HG02840 (cell line): ENCODE measurements at regions not wholly inside any gene's neighbourhood (a gene's known extent, or its start where the extent isn't known, plus 50 kb on each side); places are given as distances from the start of the nearest gene placed in this dataset.

Experiments used
- ATAC-seq: cut with Tn5 transposase; IDR thresholded peaks from one replicate; pipeline ENCODE4 v1.9.1; 2021; ENCODE audit warnings: mild to moderate bottlenecking, moderate library complexity, moderate number of reproducible peaks; ENCODE audit not compliant: unreplicated experiment, low FRiP score

GRCh38 chr14:61193476-61193875 lies 87.7 kb downstream of the TMEM30B start:
- no peak for ATAC-seq

GRCh38 chr14:61192989-61193388 lies 88.1 kb downstream of the TMEM30B start:
- no peak for ATAC-seq

DNA sequence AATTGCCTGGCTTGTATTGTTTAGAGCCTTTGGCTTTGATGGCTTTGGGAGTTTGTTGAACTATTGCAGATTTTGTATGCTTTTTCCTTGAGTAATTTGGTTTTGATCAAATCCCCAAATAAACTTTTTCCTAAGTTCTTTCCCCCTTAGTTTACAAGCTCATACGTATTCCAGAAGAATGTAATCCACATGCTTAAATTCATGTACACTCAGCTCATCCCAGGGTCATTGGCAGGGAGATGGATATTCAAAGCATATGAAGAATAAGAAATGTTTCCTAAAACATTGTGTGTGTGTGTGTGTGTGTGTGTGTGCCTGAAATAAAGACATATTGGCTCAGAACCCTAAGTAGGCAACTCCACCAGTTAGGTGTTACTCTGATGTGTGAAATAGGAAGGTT lies 89.4 kb downstream of the TMEM30B start:
- ATAC-seq, result no peak

GRCh38 chr14:61190341-61190740 lies 90.8 kb downstream of the TMEM30B start:
- no peak for ATAC-seq

GRCh38 chr14:61188978-61189808 lies 91.9 kb downstream of the TMEM30B start:
- ATAC-seq, result no peak

DNA sequence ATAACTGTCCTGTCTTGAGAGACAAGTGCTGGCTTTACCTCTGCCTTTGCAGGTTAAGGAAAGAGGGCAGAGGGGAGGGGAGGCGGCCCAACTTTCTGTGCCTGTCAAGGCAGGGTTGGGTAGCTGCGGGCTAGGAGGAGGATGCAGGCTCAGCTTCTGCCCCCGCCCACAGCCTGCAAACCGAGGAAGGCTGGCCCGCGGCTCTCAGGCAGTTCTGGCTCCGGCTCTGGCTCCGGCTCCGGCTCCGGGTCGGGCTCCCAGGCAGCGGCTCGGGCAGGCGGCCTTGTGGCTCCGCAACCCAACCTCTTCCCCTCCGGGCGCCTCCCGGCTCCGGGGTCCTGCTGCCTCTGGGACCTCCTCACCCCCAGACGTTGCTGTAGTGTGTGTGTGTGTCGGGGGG lies 92.9 kb downstream of the TMEM30B start:
- no peak for ATAC-seq

DNA sequence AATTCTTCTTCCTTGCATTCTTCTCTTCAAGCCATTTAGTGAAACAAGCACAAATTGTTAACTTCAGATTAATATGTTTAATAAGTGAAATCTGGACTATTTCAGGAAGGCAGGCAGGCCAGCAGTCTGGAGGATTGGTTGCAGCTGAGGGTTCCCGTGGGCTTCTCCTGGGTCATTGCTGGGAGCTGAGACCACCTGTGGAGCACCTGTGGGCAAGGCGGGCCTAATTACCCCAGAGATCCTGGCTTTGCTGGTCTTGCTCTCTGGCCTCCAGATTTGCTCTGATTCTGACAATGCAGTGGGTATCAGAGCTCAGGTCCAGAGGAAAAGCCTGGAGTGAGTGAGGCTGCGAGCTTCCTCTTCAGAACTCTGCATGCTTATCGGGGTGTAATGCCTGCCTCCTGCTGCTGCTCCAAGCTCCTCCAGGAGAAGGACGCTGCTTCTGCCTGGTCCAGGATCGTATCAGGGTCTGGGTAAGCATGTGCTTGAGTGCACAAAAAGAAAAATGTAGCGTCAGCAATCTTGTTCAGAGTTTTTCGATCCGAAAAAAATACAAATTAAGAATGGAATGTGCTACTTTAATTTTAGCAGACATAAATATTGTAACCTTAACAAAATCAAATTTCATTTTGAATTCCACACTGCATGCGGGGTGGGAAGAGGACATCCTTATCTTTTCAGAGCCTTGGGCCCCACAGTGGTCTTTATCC lies 93.8 kb downstream of the TMEM30B start:
- no peak for ATAC-seq

GRCh38 chr14:61186341-61187195 lies 94.6 kb downstream of the TMEM30B start:
- no peak for ATAC-seq

DNA sequence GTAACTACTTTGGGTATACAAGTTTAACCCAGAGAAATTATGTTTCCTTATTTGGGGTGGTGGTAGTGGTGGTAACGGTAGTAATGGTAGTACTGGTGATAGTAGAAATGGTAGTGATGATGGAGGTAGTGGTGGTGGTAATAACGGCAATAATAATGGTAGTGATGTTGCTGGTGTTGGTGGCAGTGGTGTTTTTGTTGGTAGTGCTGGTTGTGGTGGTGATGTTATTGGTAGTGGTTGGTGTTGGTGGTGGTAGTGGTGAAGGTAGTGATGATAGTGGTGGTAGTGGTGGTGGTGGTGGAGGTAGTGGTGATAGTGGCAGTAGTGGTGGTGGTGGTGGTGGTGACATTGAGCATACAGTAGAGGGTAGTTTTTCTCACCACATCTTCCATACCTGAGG lies 95.6 kb downstream of the TMEM30B start:
- no peak for ATAC-seq

DNA sequence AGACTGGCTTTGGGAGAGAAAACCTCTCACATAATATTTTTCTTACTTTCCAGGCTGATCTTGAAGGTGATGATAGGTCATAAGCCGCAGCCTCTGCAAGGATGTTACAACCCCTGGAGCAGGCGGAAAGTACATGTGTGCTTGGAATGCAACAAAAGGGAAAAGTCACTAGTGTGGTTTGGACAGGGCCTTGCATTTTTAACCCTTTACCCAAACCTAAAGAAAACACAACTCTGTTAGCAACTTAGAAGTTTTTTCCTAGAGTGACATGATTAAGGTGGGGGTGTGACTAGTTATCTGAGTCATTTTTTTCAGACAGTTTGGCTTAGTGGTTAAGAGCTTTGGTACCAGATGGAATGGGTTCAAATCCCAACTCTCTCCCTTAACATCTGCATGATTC lies 97.0 kb downstream of the TMEM30B start:
- no peak for ATAC-seq

DNA sequence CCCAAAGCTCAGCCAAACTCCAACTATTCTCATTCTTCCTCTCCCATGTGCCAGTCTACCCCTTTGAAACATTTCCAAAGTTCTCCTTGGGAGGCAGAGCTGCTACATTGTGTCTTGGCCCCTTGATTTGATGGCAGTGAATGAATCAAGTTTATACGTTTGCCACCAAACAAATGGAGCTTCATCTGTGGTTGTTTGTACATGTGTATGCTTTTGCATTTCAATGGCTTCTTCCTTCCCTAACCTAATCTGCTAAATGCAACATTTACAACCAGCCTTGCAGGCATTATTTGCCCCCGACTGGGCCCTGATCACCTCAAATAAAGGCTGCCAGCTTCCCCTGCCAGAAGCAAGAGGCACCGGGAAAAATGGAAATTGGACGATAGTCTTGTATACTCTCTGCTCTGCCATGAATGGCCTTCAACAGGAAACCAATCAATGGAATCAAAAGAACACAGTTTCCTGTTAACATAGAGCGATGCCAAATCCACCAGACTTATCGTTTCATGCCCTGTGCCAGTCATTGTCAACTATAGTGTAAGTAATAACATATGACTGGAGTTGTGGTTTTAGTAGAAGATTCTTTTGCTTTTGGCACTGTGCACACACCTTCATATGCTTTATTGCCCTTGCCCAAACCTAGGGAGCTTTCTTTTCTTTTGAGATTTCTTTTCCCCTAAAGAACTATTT lies 97.8 kb downstream of the TMEM30B start:
- no peak for ATAC-seq

DNA sequence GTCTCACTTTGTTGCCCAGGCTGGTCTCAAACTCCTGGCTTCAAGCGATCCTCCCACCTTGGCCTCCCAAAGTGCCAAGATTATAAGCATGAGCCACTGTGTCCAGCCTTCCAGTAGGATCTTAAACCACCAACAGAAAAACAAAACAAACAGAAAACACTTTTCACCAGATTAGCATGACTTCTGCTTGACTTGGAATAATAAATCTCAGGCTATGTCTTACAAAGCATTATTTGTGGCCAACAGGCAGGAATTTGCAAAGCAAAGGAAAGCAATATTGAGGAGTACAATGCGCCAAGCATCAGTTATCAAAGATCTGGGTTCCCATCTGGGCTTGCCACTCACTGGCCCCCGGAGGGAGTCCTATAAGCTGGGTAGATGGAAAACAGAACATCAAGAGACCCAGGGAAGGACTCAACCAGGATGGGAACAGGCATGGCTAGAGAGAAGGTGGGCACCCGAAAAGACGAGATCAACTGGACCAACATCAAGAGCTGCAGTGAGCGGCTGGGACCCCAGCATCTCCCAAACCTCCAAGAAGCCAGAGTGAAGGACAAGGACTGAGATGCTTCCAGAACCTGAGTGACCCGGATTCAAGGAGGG lies 101.2 kb downstream of the TMEM30B start:
- ATAC-seq, result no peak

GRCh38 chr14:61179061-61179690 lies 102.0 kb downstream of the TMEM30B start:
- no peak for ATAC-seq

GRCh38 chr14:61178226-61179060 lies 102.7 kb downstream of the TMEM30B start:
- ATAC-seq, result no peak

DNA sequence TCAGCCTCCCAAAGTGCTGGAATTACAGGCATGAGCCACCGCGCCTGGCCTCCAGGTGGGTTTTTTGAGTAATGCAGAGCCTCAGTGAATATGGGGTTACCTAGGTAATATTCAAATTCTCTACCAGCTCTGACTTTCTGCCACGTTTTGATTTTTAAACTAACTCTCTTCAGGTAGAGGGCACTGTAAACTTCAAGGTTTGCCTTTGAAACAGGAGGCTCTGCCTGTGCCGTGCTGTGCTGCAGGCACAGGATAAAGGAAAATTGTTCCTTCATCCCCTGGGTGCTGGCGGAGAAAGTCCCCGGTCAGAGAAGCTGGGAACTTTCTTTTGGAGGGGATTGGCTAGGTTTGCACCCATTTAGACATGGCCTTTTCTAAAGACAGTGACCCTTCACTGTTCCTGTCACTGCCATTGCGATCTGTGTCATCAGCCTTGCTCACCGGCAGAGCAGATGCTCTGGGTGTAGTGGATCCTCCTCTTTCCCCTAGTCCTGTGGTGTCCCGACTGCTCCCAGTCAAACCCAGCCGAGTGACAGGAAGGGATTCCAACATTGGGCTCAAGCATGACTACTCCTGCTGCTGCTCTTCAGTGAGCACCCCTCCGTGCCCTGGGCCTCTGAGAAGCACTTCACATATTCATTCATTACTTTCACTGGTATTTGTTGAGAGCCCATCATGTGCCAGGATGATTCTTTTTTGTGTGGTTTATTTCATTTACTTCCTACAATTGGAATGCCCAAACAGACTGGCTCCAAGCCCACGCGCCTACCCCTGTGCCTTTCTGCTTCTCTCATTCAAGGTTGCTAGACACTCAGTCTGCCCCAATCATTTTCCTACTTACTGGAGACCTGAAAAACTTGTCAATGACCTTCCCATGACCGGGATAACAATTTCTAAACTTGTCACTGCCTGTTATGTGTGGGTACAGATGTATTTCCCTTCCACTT lies 103.6 kb downstream of the TMEM30B start:
- no peak for ATAC-seq

- no peak for ATAC-seq
These were observed 104.5 kb downstream of the TMEM30B start for GRCh38 chr14:61176686-61177085.

GRCh38 chr14:61174987-61175386 lies 106.2 kb downstream of the TMEM30B start:
- ATAC-seq, result no peak

- no peak for ATAC-seq
These were observed 106.7 kb downstream of the TMEM30B start for GRCh38 chr14:61174441-61174891.
